NOMO-1 (cell line): ENCODE measurements at regions not wholly inside any gene's neighbourhood (a gene's known extent, or its start where the extent isn't known, plus 50 kb on each side); places are given as distances from the start of the nearest gene placed in this dataset.
"Not testable (repeated sequence)": the region's sequence is repeated elsewhere in the genome, so short reads cannot be mapped to it uniquely, and the experiment has no call there.

Experiments used
- DNase-seq, 2 experiments: peaks; one replicate each; lab custom pipeline; 2025; ENCODE audit not compliant: unreplicated experiment in 2 of 2; lab: John Stamatoyannopoulos, UW

DNA sequence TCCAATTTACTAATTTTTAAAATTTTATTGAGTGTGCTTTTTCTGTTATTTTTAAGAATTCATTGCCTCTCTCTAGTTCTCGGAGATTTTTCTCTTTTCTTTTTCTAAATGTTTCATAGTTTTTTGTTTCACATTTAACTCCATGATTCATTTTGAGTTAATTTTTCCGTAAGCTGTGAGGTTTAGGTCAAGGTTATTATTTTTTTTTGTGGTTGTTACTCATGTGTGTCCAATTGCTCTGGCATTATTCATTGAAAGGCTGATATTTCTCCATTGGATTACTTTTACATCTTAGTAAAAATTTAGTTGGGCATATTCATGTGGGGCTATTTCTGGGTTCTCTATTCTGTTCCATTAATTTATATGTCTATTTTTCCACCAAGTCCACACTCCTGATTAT, 220.8 kb downstream of the MID1IP1 start:
- DNase-seq = no peak

DNA sequence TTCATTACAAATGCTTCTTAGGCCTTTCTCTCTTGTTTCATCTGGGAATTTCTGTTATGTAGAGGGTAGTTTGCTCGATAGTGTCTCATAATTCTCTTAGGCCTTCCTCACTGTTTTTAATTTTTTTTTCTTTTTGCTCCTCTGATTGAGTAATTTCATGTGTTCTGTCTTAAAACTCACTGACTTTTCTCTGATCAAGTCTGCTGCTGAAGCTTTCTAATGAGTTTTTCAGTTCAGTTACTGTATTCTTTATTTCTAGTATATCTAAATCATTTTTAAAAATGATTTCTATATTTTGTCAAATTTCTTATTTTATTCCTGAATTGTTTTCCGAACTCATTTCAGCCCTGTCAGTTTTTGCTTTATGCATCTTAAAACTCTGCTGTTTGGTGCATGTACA, 228.0 kb downstream of the MID1IP1 start:
- DNase-seq = no peak

DNA sequence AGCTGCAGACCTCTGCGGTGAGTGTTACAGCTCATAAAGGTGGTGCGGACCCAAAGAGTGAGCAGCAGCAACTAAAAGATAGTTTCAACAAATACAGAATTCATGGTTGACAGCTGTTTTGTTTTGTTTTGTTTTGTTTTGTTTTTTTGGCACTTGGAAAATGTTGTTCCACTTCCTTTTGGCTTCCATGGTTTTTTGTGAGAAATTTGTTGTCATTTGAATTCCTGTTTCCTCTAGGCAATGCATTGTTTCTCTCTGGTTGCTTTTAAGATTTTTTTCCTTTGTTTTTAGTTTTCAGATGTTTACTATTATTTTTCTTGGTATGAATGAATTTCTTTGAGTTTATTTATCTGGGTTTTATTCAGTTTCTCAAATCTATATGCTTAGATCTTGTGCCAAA, 229.4 kb downstream of the MID1IP1 start:
- DNase-seq = no peak

DNA sequence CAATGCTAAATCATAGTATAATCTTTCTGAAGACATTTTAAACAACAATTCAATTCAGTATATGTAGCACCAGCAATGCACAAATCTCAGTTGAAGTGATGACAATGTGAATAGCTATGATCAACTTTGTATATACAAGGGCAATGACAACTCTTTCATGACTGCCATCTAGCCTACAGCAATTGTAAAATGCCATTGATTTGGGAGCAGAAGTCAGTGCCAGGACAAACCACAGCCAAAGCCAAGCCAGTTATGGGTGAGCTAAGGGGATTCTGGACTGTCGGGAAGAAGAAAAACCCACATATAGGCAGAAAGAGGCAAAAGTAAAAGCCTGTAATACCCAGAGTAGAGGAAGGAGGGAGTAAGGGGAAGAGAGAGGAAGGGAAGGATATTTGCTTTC, 238.6 kb downstream of the MID1IP1 start:
- DNase-seq = no peak

DNA sequence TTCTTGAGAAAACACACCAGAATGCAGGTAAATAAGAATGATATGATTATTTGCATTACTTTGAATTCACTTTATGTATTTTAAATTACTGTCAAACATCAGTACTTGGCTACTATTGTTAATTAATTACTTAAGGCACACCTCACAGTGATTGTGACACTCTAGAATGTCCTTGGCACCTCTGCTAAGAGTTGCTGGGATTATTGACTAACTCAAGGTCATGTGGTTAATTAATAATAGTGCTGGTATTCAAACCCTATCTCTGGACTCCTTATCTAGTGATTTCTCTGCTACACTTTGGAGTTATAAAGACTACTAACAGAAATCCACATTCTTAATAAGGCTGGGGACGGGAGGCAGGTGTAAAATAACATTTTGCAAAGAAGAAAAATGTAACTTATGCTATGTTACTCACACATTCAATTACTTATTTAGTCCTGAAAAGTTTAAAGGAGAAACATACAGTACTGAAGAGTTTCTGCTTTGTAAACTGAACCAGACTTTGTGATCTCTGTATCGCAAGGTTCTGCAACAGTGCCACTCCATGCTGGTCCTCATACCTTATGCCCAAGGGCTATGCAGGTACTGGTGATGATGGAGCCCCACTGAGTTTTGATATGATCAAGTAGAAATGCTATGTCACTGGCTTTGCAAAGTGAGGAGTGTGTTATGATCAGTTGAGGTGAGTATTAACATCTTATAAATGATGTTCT, 242.7 kb downstream of the MID1IP1 start:
- DNase-seq = no peak

DNA sequence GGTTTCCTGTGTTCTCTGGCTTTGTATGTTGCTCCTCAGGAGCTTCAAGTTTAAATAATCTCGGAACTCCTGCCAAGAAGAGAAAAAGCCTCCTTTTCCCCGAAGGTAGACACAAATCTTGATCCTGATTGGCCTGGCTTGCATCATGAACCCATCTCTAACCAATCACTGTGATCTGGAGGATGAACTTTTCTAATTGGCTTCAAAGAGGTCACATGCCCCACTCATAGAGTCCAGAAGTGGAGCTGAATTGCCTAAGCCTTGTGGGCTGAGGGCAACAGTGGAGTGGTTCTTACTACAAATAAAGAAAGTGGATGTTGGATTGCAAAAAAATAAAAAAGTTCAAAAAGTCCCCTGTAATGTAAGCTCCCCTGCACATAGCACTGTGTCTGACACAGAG, 245.9 kb downstream of the MID1IP1 start:
- DNase-seq = no peak

DNA sequence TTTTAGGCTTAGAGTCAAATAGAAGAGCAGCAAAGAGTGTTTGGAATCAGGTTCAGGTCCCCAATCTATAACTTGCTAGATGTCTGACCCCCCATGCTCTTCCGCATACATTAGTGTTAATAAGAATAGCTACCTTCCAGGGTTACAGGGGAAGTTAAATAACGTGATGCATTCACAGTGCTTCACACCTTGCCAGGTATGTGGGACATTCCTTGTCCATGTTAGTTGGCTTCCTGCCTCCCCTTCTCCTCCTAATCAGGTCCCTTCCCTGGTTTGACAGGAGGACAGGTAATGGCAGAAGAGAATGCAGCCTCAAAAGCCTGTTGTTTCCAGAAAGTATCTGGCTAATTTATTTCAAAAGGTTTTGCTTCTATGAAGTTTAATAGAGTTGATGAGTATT, 248.7 kb downstream of the MID1IP1 start:
- DNase-seq = no peak

DNA sequence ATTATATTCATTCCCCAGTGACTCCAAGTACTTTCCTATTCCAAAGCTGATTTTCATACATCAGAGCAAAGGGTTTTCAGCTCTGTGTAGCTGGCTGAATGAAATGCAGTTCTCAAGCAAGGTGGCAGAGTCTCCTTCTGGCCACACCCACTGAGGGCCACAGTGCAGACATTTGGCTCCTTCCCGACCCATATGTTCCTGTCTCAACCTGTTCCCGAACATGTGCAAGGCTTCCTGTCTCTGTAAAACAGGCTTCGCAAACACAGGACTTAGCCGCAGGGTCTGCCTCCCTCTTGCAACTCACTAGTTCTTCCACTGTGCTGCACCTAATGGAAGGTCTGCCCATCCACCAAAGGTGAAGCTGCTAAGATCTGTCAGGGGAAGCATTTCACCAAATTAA, 249.2 kb downstream of the MID1IP1 start:
- no peak for DNase-seq

DNA sequence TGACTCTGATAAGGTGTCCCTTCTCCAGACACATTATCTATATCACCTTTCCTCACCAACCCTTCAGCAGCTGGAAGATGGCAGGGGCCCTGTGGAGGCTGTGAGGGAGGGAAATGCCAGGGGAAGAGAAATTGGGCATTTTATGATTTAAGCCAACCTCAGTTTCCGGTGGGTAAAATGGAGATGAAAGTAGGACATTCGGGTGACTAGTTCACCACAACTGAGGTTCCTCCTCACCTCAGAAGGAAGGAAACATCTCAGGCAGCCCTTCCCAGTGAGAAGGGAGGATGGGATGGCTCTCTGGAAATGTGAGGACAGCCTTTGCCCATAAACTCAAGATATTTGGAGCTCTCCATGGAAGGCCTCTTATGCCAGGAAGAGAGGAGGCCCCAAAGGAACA, 251.5 kb downstream of the MID1IP1 start:
- DNase-seq = no peak

DNA sequence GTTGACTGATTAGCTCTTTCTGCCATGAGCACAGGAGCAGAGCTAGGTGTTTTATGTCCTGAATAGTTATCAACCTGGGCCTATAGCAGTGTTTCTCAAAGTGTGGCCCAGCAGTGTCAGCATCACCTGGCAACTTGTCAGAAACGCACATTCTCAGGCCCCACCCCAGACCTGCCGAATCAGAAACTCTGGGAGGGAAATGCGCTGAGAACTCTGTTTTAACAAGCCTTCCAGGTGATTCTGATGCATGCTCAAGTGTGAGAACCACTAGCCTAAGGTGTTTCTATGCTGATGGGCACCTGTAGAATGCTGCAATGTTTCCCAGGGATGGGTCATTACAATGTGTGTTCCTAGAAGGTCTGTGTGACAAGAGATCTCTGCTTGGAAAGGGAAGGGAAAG, 257.5 kb downstream of the MID1IP1 start:
- DNase-seq = no peak

DNA sequence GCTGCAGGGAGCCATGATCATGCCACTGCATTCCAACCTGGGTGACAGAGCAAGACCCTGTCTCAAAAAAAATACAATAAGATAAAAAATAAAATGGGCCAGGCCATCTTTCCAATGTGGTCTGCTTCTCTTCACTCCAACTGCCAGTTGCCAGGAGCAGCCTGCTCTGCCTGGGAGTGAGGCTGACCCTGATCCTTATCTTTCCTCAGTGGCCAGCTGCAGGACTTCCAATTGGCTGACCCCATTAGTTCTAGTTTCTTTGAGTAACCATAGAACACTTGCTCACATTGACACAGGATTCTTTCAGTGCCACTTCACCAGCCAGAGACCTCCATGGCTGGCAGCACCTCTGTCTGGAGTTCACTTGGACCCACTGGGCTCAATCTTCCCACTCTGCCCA, 258.6 kb downstream of the MID1IP1 start:
- DNase-seq = no peak

DNA sequence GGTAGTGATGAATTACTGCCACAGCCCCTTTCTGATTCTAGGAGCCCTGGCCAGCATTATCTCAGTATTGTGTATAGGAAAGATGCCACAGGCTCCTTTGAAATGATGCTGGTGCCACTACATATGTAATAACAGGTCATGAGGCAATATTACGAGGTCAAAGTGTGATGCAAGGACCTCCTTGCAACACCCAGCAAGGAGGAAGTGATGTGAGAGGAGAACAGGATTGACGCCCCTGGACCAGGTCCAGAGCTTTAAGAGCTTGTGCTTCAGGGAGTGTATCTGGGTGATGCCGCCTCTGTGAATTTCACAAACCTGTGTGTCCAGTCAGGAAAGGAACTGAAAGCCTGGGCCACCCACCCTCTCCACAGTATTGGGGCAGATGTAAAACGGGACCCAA, 261.8 kb downstream of the MID1IP1 start:
- peak; percentile 59 to 87 for DNase-seq

DNA sequence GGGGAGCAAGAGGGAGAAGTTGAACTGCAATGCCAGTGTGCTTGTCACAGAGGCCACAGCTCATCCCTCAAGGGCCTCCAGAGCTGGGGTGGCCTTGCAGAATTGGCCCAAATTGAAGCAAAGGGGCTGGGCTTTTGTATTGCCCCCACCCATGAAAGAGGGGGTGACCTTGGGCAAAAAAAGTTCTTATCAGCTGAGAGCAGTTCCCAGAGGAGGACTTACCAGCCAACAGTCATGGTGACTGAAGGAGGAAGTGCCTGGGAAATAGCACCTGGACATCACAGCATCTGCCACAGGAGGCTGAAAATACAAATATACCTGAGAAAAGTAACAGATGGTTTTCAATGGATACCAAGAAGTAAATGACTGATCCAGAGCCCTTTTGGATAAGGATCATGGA, 262.4 kb downstream of the MID1IP1 start:
- DNase-seq = no peak

DNA sequence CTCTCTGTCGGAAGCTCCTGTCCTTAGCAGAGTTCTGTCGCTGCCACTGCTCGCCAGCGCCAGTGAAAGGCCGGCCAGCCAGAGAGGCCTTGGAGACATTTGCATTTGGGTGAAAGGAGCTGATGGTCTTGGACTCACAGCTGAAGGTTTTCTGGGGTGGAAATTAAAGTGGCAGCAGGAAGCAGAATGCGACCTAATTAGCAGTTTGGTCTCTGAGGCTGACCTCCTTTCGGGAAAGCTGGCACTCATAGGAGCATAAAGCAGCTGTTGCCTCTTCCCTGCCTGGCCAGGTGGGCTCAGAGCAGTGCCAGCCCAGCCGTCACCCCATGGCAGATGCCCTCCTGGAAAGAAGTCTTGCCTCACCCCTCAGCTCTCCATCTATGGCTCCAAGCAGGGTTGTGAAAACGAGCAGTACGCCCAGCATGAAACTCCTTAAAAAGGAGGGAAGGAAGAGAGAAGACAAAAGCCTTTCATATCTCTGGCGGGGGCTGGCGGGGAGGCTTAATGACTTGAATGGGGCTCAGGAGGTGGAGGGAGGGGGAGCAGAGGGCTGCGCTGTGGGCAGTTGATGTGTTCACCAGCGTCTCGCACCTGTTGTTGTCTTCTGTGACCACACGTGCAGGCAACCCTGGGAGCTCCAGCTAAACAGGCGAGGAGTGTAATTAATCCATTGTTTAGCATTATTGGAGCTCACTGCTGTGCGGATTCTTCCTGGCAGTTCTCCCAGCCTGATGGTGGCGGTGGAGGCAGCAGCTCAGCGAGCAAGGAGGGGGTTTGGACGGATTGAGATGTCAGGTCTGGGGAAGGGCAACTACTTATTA, 264.0 kb downstream of the MID1IP1 start:
- DNase-seq = no peak

DNA sequence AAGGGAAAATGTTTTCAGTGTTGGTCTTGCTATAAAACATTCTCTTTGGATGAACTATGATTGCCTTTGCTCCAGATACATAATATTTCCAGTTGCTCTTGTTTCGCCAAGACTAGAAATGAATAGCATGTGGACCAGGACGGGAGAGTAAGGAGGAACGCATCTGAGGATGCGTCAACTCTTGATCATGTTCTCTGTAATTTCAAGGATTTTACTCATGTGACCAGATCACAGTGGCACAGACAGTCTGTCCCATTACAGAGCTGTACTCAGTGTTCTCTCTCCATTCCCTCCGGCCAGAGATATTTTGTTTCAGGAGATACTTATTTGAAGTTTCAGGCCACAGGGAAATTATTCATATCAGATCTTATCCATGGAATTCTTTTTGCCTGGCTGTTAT, 266.6 kb downstream of the MID1IP1 start:
- DNase-seq = no peak

DNA sequence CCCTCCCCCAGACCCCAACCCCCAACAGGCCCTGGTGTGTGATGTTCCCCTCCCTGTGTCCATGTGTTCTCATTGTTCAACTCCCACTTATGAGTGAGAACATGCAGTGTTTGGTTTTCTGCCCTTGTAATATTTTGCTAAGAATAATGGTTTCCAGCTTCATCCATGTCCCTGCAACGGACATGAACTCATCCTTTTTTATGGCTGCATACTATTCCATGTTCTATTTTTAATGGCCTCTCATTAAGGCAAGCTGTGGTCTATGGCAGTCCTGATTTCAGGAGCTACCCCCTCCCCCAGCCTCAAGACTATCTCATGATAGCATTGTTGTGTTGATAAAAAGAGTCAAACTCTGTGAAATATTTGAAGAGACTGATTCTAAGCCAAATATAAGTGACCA, 267.4 kb downstream of the MID1IP1 start:
- not testable (repeated sequence) for DNase-seq

DNA sequence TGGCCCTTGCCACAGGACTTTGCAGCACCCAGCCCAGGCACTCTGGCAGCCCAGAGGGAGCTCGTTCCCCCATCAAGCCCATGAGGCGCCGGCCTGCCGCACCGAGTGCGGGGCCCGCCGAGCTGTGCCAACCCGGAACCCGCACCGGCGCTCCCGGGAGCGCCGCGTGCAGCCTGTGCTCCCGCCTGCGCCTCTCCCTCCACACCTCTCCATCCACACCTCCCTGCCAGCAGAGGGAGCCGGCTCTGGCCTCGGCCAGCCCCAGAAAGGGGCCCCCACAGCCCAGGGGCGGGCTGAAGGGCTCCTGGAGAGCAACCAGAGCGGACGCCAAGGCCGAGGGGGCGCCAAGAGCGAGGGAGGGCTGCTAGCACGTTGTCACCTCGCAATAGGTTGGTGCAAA, 268.8 kb downstream of the MID1IP1 start:
- DNase-seq = no peak

DNA sequence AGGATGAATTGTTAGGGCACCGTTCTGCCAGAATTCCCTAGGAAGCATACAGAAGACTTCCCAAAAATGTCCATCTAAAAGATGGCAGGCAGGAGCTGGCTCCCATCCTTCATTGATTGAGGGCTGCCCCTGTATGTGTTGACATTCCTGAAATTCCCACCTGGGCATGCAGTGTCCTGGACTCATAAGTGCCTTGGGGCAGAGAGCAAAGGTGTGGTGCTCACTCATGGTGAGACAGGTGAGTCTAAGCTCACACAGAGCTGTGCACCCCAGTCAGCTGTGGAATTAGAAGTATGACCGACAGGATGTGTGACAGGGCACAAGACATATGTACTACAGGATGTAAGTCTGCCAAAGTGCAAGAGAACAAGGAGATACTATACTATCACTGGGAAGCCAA, 271.9 kb downstream of the MID1IP1 start:
- DNase-seq = no peak

DNA sequence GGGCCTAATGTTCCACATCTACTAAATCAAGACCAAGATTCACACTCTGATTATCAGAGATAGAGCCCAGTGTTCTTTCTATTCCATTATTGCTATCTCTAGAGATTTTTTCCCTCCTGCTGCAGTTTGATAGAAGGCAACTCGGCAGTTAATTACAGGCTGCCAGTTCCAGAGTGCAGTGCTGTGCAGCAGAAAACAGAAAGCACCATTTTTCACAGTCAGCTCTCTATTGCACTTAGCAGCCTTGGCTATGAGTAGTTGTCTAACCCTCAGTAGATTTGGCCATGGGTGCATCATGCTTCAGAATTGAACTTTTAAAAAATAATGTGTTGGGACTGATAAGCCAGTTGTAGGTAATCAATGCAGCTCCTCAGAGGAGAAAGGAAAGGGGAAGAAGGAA, 295.3 kb downstream of the MID1IP1 start:
- DNase-seq = no peak

DNA sequence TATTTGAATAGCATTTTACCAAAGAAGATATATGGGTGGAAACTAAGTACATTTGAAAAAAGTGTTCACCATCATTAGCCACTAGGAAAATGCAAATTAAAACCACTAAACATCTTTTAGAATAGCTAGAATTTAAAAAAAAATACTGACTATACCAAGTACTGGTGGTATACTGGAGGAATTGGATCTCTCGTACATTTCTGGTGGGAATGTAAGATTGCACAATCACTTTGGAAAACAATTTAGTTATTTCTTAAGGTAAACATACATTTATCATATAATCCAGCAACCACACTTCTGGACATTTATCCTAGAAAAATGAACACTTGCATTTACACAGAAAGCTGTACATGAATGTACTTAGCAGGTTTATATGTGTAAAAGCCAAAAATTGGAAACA, 303.5 kb downstream of the MID1IP1 start:
- DNase-seq = no peak

DNA sequence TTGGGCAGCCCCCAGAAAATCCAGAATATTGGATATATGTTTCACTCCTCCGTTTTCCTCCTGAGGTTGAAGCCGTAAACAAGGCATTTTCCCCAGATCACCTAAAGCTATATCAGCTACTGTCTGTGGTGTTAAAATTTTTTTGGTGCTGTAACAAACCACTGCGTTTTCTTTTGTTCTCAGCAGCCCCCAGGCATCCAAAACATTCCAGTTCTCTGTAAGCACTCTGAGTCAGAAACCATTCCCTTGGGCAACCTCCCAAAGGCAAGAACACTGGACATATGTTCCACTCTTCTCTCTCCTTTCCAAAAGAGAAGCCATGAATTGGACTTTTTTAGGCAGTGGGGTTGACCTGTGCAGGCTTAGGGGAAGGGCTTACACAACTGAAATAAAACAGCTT, 310.9 kb downstream of the MID1IP1 start:
- DNase-seq = no peak

DNA sequence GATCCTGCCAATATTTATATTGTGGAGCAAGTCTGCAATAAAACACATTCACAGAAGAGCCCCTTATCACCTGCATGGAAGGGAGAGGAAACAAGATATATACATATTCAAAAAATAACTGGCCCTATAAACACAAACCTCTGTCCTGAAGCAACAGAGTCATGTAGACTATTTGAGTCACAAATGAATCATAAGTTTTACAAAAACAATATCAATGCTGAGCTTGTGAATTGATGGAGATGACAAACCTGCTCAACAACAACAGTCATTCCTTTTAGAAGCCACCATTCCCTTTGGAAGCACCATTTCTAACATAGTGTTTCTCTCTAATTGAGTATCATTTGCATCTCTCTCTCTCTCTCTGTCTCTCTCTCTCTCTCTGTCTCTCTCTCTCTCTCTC, 313.9 kb downstream of the MID1IP1 start:
- DNase-seq = no peak
